ENCODE measurements at regions not wholly inside any gene's neighbourhood (a gene's known extent, or its start where the extent isn't known, plus 50 kb on each side); places are given as distances from the start of the nearest gene placed in this dataset.
"Not testable (repeated sequence)": the region's sequence is repeated elsewhere in the genome, so short reads cannot be mapped to it uniquely, and the experiment has no call there.

- FAIRE-seq (no peak), DNase-seq (ENCODE audit: insufficient read length, low spot score) (no peak)
- TF ChIP-seq POLR2AphosphoS5 (IDR thresholded peaks at IDR 0.05; ENCODE audit: low read depth, low read length), result no peak
- no peak for TF ChIP-seq POLR2A (IDR thresholded peaks at IDR 0.05; ENCODE audit: low read depth, low read length)
- TF ChIP-seq TAF1 (IDR thresholded peaks at IDR 0.05; ENCODE audit: low read depth, low read length), result no peak
- TF ChIP-seq SPI1 (IDR thresholded peaks at IDR 0.05; ENCODE audit: low read depth, low read length), result no peak
- no peak for TF ChIP-seq POU2F2 (IDR thresholded peaks at IDR 0.05; ENCODE audit: low read depth, low read length)
- TF ChIP-seq PAX5 (IDR thresholded peaks at IDR 0.05; ENCODE audit: insufficient read depth, low read length, severe bottlenecking), result no peak
Observed at GRCh38 chr1:219324629-219325367, 151.1 kb downstream of the LYPLAL1 start.

- FAIRE-seq, result no peak
- DNase-seq (ENCODE audit: insufficient read length, low spot score), result no peak
- TF ChIP-seq PAX5 (IDR thresholded peaks at IDR 0.05; ENCODE audit: insufficient read depth, low read length, severe bottlenecking) (no peak), POU2F2 (IDR thresholded peaks at IDR 0.05; ENCODE audit: low read depth, low read length) (no peak), SPI1 (IDR thresholded peaks at IDR 0.05; ENCODE audit: low read depth, low read length) (no peak), TAF1 (IDR thresholded peaks at IDR 0.05; ENCODE audit: low read depth, low read length) (no peak), POLR2AphosphoS5 (IDR thresholded peaks at IDR 0.05; ENCODE audit: low read depth, low read length) (no peak), POLR2A (IDR thresholded peaks at IDR 0.05; ENCODE audit: low read depth, low read length) (no peak)
Observed at GRCh38 chr1:219324171-219324570, 150.5 kb downstream of the LYPLAL1 start.

DNA sequence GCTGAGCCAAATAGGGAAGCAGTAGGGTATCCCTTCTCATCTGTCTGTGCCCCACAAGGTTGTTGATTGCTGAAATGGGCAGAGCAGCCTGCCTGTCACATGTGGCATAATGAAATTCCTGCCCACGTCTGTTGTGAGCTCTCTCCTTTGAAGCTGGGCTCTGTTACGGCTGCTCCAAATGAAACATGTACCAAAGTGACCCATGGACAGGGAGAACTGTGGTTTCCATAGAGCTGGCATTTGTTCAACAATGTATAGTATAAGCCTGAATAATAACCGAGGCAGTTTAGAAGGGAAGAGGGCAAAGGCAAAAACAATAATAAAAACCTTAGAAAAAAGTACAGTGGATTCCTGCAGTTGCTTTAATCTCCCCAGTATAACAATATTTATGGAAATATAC is 149.7 kb downstream of the LYPLAL1 start:
- TF ChIP-seq TAF1 (IDR thresholded peaks at IDR 0.05; ENCODE audit: low read depth, low read length) (no peak), PAX5 (IDR thresholded peaks at IDR 0.05; ENCODE audit: insufficient read depth, low read length, severe bottlenecking) (no peak), POU2F2 (IDR thresholded peaks at IDR 0.05; ENCODE audit: low read depth, low read length) (no peak), SPI1 (IDR thresholded peaks at IDR 0.05; ENCODE audit: low read depth, low read length) (no peak), POLR2A (IDR thresholded peaks at IDR 0.05; ENCODE audit: low read depth, low read length) (no peak), POLR2AphosphoS5 (IDR thresholded peaks at IDR 0.05; ENCODE audit: low read depth, low read length) (no peak)
- no peak for FAIRE-seq
- no peak for DNase-seq (ENCODE audit: insufficient read length, low spot score)

GRCh38 chr1:219322766-219323165 is 149.1 kb downstream of the LYPLAL1 start:
- TF ChIP-seq POU2F2 (IDR thresholded peaks at IDR 0.05; ENCODE audit: low read depth, low read length) (no peak), TAF1 (IDR thresholded peaks at IDR 0.05; ENCODE audit: low read depth, low read length) (no peak), POLR2AphosphoS5 (IDR thresholded peaks at IDR 0.05; ENCODE audit: low read depth, low read length) (no peak), PAX5 (IDR thresholded peaks at IDR 0.05; ENCODE audit: insufficient read depth, low read length, severe bottlenecking) (no peak), SPI1 (IDR thresholded peaks at IDR 0.05; ENCODE audit: low read depth, low read length) (no peak), POLR2A (IDR thresholded peaks at IDR 0.05; ENCODE audit: low read depth, low read length) (no peak)
- FAIRE-seq (no peak), DNase-seq (ENCODE audit: insufficient read length, low spot score) (no peak)

GRCh38 chr1:219320563-219320962 is 146.9 kb downstream of the LYPLAL1 start:
- DNase-seq (ENCODE audit: insufficient read length, low spot score); FAIRE-seq: not testable (repeated sequence)

GRCh38 chr1:219318826-219319225 is 145.1 kb downstream of the LYPLAL1 start:
- FAIRE-seq (no peak), DNase-seq (ENCODE audit: insufficient read length, low spot score) (no peak)
- no peak for TF ChIP-seq SPI1 (IDR thresholded peaks at IDR 0.05; ENCODE audit: low read depth, low read length)

DNA sequence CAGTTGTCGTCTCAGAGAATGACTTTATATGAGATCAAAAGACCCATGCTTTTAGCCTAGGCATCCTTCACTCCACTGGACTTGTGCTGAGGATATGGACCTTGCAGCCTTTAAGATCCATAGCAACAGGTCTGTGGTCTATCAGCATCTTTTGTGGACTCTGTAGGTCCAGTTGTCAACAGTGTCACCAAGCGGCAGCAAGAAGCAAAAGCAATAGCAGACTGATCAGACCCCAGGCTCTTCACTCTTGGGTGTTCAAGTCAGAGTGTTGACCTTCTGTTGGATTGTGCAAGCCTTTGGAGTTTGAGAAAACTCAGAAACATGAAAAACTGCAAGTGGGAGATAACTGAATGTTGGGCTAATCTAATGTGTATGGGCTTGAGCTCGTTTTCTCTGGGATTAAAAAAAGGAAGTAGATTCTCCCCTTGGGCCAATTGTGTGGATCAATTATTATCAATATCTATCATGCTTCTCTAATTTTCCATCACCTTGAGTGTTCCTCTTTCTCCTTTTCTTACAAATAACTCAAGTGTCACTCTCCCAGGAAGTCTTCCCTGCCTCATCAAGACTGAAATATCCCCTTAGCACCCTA is 144.2 kb downstream of the LYPLAL1 start:
- no peak for TF ChIP-seq PAX5 (IDR thresholded peaks at IDR 0.05; ENCODE audit: insufficient read depth, low read length, severe bottlenecking)
- no peak for TF ChIP-seq POLR2AphosphoS5 (IDR thresholded peaks at IDR 0.05; ENCODE audit: low read depth, low read length)
- no peak for TF ChIP-seq POLR2A (IDR thresholded peaks at IDR 0.05; ENCODE audit: low read depth, low read length)
- TF ChIP-seq TAF1 (IDR thresholded peaks at IDR 0.05; ENCODE audit: low read depth, low read length), result no peak
- no peak for TF ChIP-seq POU2F2 (IDR thresholded peaks at IDR 0.05; ENCODE audit: low read depth, low read length)
- TF ChIP-seq SPI1 (IDR thresholded peaks at IDR 0.05; ENCODE audit: low read depth, low read length), result no peak
- FAIRE-seq, result peak; percentile 20
- DNase-seq (ENCODE audit: insufficient read length, low spot score), result peak; percentile 15

DNA sequence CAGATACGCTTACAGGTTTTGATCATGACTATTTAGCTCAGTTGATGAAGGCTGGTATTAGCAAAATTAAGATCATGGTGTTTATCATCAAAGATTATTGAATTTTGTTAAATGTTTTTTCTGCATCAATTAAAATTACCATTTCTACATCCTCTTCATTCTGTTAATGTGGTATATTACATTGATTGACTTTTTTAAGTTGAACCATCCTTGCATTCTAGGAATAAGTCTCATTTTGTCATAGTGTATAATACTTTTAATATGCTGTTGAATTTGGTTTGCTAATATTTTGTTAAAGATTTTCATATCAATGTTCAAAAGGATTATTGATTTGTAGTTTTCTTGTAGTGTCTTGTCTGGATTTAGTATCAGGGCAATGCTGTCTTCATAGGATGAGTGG is 142.4 kb downstream of the LYPLAL1 start:
- TF ChIP-seq SPI1 (IDR thresholded peaks at IDR 0.05; ENCODE audit: low read depth, low read length), result no peak
- no peak for TF ChIP-seq POLR2AphosphoS5 (IDR thresholded peaks at IDR 0.05; ENCODE audit: low read depth, low read length)
- no peak for TF ChIP-seq POLR2A (IDR thresholded peaks at IDR 0.05; ENCODE audit: low read depth, low read length)
- TF ChIP-seq PAX5 (IDR thresholded peaks at IDR 0.05; ENCODE audit: insufficient read depth, low read length, severe bottlenecking), result no peak
- no peak for TF ChIP-seq TAF1 (IDR thresholded peaks at IDR 0.05; ENCODE audit: low read depth, low read length)
- no peak for TF ChIP-seq POU2F2 (IDR thresholded peaks at IDR 0.05; ENCODE audit: low read depth, low read length)
- FAIRE-seq, result no peak
- no peak for DNase-seq (ENCODE audit: insufficient read length, low spot score)

GRCh38 chr1:219313961-219314360 is 140.3 kb downstream of the LYPLAL1 start:
- TF ChIP-seq POLR2A (IDR thresholded peaks at IDR 0.05; ENCODE audit: low read depth, low read length), result no peak
- no peak for TF ChIP-seq POLR2AphosphoS5 (IDR thresholded peaks at IDR 0.05; ENCODE audit: low read depth, low read length)
- TF ChIP-seq PAX5 (IDR thresholded peaks at IDR 0.05; ENCODE audit: insufficient read depth, low read length, severe bottlenecking), result no peak
- TF ChIP-seq TAF1 (IDR thresholded peaks at IDR 0.05; ENCODE audit: low read depth, low read length), result no peak
- no peak for TF ChIP-seq SPI1 (IDR thresholded peaks at IDR 0.05; ENCODE audit: low read depth, low read length)
- no peak for TF ChIP-seq POU2F2 (IDR thresholded peaks at IDR 0.05; ENCODE audit: low read depth, low read length)
- FAIRE-seq, result no peak

DNA sequence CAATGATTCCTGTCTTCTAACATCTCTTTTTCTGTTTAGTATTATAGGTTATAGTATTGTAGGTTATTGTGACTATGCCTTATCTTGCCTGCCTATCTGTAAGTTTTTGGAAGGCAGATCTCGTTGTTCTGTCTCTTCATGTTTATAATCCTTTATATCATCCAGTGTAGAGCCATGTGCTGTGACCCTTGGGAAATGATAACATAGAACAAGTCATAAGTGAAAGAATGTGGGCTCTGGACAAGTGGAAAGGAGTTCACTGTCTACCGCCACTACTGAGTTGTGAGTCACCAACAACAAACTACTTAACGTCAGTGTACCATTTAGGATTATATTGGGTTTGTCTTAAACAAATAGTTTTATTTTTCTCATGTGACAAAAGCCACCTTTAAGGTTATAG is 139.3 kb downstream of the LYPLAL1 start:
- no peak for FAIRE-seq
- TF ChIP-seq POLR2A (IDR thresholded peaks at IDR 0.05; ENCODE audit: low read depth, low read length) (no peak), POLR2AphosphoS5 (IDR thresholded peaks at IDR 0.05; ENCODE audit: low read depth, low read length) (no peak), SPI1 (IDR thresholded peaks at IDR 0.05; ENCODE audit: low read depth, low read length) (no peak), POU2F2 (IDR thresholded peaks at IDR 0.05; ENCODE audit: low read depth, low read length) (no peak), TAF1 (IDR thresholded peaks at IDR 0.05; ENCODE audit: low read depth, low read length) (no peak), PAX5 (IDR thresholded peaks at IDR 0.05; ENCODE audit: insufficient read depth, low read length, severe bottlenecking) (no peak)
- DNase-seq (ENCODE audit: insufficient read length, low spot score), result no peak

More at GRCh38 chr1:219313961-219314360, 140.3 kb downstream of the LYPLAL1 start:
- DNase-seq (ENCODE audit: insufficient read length, low spot score), result no peak
